Pancreas (tissue), 10 donors: ENCODE measurements at regions not wholly inside any gene's neighbourhood (a gene's known extent, or its start where the extent isn't known, plus 50 kb on each side); places are given as distances from the start of the nearest gene placed in this dataset.
"Not testable (repeated sequence)": the region's sequence is repeated elsewhere in the genome, so short reads cannot be mapped to it uniquely, and the experiment has no call there.

ENCODE experiments used
- ATAC-seq, 4 donors: fragments of 200-7000 bp; cut with Tn5 transposase; one replicate each; pipeline versions ENCODE4 v1.8.0 to v1.9.1; 2020; ENCODE audit warnings: mild to moderate bottlenecking in 4 of 4, moderate library complexity in 4 of 4
- DNase-seq, 6 donors: peaks; one replicate each; pipeline ENCODE4 v3.0.0-alpha.2; 2020
- FAIRE-seq: peaks from 2 replicates; lab custom pipeline; 2012; peaks lifted over from hg19 to GRCh38; lab: Jason Lieb, UNC
- H3K27ac ChIP-seq, 4 donors: fragments of 200-600 bp; sonication (generic); 1 replicate in 3 of 4; 2 replicates in 1 of 4; pipeline versions ENCODE4 v1.5.0 to v1.8.0; 2020
- H3K27me3 ChIP-seq, 4 donors: fragments of 200-600 bp; one replicate each; pipeline ENCODE4 v1.8.0; 2021
- H3K36me3 ChIP-seq, 3 donors: fragments of 200-600 bp; sonication (generic) in 1 of 3; one replicate each; pipeline versions ENCODE4 v1.5.0 to v1.8.0; 2020 to 2021
- H3K4me1 ChIP-seq, 3 donors: fragments of 200-600 bp; one replicate each; pipeline ENCODE4 v1.8.0; 2021
- H3K4me3 ChIP-seq, 4 donors: fragments of 200-600 bp; sonication (generic) in 2 of 4; one replicate each; pipeline versions ENCODE4 v1.5.0 to v1.8.0; 2020 to 2021
- H3K9me3 ChIP-seq, 4 donors: fragments of 200-600 bp; one replicate each; pipeline ENCODE4 v1.8.0; 2021
- CTCF ChIP-seq, 4 donors: fragments of 200-600 bp; sonication (generic) in 3 of 4; IDR thresholded peaks; one replicate each; pipeline versions ENCODE4 v1.5.0 to v1.8.0; 2021; ENCODE audit warnings: antibody characterized with exemption in 4 of 4
- WGBS, 2 donors: extraction: QIAGEN DNeasy Blood & Tissue Kit; methylation state at CpG; one replicate each; pipeline ENCODE4 v1.1.7; 2013; 5-methylcytosine and 5-hydroxymethylcytosine counted together
- intact Hi-C, 3 donors: fragments of 100-400 bp; cut with DNase I; formaldehyde crosslinking; loops; one replicate each; pipeline versions ENCODE4 v1.11.1 to v1.14.2; 2022
- donor health status: healthy with polysubstance abuse.
- donor health status: DM: no; HTN: no; CAD: no; lungs with moderate emphysema.
- donor health status: DM: no; HTN: no; CAD: no.
- donor health status: control.
- donor health status: control.
- donor health status: Bipolar disorder and iron deficiency.
- donor health status: DM: yes; HTN: yes; CAD: no.
- donor health status: DM: no; HTN: no; CAD: no.
- donor health status: DM: no; HTN: no; CAD: no.
- donor health status: DM: yes; HTN: yes; CAD: no.

GRCh38 chr6:81515562-81516453 is 236.7 kb downstream of the TENT5A start:
- H3K4me1 ChIP-seq: no peaks in the 10 kb centered on the region
- no peaks in the 10 kb centered on the region for H3K36me3 ChIP-seq
- no peak for ATAC-seq
- no peak overlapping the region for H3K27ac ChIP-seq
- 59 to 62% methylated on average over 7 of the region's 7 CpGs for WGBS, 2 donors
- H3K9me3 ChIP-seq: no peaks in the 10 kb centered on the region
- H3K27me3 ChIP-seq: no peaks in the 10 kb centered on the region
- H3K4me3 ChIP-seq: no peak overlapping the region
- TF ChIP-seq CTCF (IDR thresholded peaks at IDR 0.05): no peak
- FAIRE-seq: no peak
- DNase-seq: no peak
- intact Hi-C loops: no loop called here

GRCh38 chr6:81514195-81514594 is 238.3 kb downstream of the TENT5A start:
- 64 to 73% methylated on average over 4 of the region's 4 CpGs for WGBS, 2 donors
- H3K4me3 ChIP-seq, H3K36me3 ChIP-seq, H3K9me3 ChIP-seq, ATAC-seq, H3K27ac ChIP-seq, FAIRE-seq, H3K4me1 ChIP-seq, H3K27me3 ChIP-seq, DNase-seq, intact Hi-C loops: not testable (repeated sequence)

GRCh38 chr6:81511423-81511822 is 241.1 kb downstream of the TENT5A start:
- H3K4me3 ChIP-seq: no peak overlapping the region
- intact Hi-C loops: no loop called here
- H3K27ac ChIP-seq: no peak overlapping the region
- FAIRE-seq (peak; percentile 82), DNase-seq (no peak), ATAC-seq (no peak)
- TF ChIP-seq CTCF (IDR thresholded peaks at IDR 0.05): no peak
- no peaks in the 10 kb centered on the region for H3K27me3 ChIP-seq
- no peaks in the 10 kb centered on the region for H3K36me3 ChIP-seq
- WGBS, 2 donors: 0% methylated on average over 1 of the region's 1 CpG
- no peaks in the 10 kb centered on the region for H3K4me1 ChIP-seq
- no peaks in the 10 kb centered on the region for H3K9me3 ChIP-seq

- ATAC-seq (no peak), DNase-seq (no peak), FAIRE-seq (no peak)
- no peaks in the 10 kb centered on the region for H3K27me3 ChIP-seq
- WGBS, 2 donors: 83 to 93% methylated on average over 1 of the region's 1 CpG
- H3K9me3 ChIP-seq: no peaks in the 10 kb centered on the region
- no peak overlapping the region for H3K4me3 ChIP-seq
- no peak for TF ChIP-seq CTCF (IDR thresholded peaks at IDR 0.05)
- intact Hi-C loops: no loop called here
- no peak overlapping the region for H3K27ac ChIP-seq
- no peaks in the 10 kb centered on the region for H3K36me3 ChIP-seq
- H3K4me1 ChIP-seq: peaks cover 0 to 6% (median 0%) of the 10 kb centered on the region in 3 donors
Measured at GRCh38 chr6:81495999-81496398, 256.5 kb downstream of the TENT5A start.

GRCh38 chr6:81491454-81492101 is 260.9 kb downstream of the TENT5A start:
- DNase-seq: no peak
- Histone ChIP-seq H3K36me3 (no peaks in the 10 kb centered on the region), H3K9me3 (no peaks in the 10 kb centered on the region), H3K4me1 (peaks cover 0 to 6% (median 0%) of the 10 kb centered on the region in 3 donors), H3K27ac (no peak overlapping the region), H3K4me3 (no peak overlapping the region), H3K27me3 (no peaks in the 10 kb centered on the region)
- ATAC-seq: peak; percentile 29 to 74 (median 59)
- intact Hi-C loops: no loop called here
- no peak for FAIRE-seq
- no peak for TF ChIP-seq CTCF (IDR thresholded peaks at IDR 0.05)
